Eye (tissue), 1 donor: ENCODE measurements at regions not wholly inside any gene's neighbourhood (a gene's known extent, or its start where the extent isn't known, plus 50 kb on each side); places are given as distances from the start of the nearest gene placed in this dataset.
"Not testable (repeated sequence)": the region's sequence is repeated elsewhere in the genome, so short reads cannot be mapped to it uniquely, and the experiment has no call there.

Experiments used
- DNase-seq: peaks from one replicate; pipeline ENCODE4 v3.0.0-alpha.2; 2015

DNA sequence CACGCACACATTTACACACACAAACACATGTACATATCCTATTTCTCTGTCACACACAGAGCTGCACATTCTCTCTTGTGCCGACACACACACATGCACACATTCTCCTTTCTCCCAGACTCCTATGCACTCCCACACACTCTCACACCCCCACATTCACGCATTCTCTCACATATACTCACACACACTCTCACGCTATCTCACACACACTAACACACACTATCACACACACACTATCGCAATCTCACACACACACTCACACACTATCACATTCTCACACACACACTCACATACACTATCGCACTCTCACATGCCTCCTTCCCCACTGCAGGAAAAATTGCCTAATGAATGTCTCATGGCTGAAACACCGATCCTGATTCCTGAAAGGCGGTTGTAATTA, 450.7 kb downstream of the AACS start:
- DNase-seq = no peak

DNA sequence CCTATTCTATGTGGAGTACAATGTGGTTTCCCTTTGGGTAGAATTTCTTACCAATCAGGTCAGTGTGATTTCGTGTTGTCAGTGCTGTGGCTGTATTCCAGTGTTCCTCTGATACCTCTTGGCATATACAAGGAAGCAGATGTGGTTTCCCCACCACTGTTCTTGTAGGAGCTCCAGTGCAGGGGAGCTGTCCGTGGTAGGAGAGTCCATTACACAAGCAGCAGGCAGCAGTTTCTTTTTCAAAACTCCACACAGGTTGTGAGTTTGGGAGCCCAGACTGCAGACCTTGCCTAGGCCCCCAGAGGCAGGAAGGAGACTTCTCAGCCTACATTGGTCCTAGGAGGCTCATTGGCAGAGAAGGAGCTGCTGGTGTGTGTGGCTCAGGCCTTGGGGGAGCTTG, 452.8 kb downstream of the AACS start:
- peak; percentile 67 for DNase-seq

DNA sequence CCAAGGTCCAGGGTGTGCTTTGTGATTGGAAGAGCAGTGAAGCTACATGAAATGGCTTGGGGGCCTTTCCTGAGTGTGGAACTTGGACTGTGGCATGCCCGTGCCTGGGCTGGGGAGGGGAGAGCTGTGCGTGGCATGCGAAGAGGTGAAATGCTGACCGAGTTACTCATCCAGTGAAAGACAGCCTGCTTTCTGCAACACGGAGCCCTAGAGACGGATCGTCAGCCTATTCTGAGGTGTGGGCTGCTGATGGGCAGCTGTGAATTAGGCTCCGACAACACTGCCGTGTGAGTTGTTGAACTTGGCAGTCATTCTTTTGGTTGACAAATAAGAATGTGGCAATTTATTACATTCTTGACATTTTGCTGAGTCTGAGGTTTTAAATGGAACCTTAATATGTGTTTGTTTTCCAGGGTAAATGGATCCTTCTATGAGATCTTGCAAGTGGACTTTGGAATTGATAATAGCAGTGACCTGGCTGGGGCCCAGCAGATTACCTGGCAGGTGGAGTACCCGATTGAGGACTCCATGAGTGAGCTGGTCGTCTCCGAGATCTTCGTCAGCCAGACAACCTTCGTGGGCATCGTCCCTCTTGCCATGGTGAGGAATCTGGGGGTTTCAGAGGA, 453.9 kb downstream of the AACS start:
- DNase-seq = no peak

DNA sequence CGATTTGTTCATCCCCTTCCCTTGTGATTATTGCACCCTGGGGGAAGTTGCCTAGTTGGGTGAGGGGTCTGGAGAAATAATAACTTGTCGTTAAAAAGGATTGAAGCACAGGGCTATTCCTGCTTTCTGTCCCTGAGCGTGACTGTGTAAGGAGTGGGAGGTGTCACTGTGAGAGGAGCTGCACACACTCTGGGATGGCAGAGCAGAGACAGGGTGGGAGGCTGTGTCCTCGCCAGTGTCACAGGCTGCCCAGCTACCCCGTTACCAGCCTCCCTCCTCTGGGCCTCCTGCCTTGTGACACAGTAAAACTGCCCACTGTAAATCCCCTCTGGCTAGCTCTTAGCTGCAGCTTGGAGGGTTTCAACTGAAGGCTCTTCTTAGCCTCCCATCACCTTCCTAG, 460.6 kb downstream of the AACS start:
- DNase-seq = no peak

DNA sequence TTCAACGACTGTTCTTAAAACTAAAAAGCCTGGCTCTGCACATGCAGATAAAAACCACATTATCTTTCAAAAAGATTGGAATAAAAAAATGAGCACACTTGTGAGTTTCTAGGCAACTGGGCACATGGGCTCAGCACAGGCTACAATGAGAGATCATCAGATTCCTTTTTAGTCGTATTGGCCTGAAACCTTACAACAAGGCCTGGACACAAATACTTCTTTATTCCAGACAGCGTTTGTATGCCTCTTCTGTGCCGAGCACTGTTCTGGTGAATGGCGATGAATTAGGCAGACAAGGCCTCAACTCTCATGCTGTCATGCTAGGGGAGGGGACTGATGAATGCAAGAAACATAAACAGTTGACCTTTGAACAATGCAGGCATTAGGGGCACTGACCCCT, 463.0 kb downstream of the AACS start:
- DNase-seq = no peak

DNA sequence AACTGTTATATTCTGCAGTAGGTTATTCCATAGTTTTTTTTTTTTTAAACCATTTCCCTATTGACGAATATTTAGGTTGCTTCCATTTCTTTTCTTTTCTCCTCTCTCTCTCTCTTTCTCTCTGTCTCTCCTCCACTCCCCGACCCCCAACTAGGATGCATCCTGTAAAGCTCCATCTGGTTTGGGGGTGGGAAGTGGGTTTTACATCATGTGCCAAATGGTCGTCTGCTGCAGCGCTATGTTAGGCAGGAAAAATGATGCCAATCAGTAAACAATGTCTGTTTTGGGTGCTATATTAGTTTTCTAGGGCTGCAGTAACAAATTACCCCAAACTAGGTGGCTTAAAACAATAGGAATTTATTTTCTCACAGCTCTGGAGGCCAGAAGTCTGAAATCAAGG, 465.0 kb downstream of the AACS start:
- no peak for DNase-seq

DNA sequence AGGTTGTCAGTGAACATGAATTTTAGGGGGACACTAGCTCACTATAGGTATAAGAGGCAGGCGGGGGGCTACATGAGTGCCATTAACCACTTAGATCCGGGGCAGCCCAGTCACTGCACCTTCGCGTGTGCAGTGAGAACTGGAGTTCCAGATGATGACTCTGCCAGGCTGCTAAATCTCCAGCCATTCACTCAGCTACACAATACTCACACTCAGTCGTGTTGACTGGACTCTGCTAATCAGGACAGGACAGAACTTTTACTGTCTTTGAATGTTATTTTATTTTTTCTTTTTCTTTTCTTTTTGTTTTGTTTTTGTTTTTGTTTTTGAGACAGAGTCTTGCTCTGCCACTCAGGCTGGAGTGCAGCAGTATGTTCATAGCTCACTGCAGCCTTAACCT, 465.6 kb downstream of the AACS start:
- DNase-seq = no peak

DNA sequence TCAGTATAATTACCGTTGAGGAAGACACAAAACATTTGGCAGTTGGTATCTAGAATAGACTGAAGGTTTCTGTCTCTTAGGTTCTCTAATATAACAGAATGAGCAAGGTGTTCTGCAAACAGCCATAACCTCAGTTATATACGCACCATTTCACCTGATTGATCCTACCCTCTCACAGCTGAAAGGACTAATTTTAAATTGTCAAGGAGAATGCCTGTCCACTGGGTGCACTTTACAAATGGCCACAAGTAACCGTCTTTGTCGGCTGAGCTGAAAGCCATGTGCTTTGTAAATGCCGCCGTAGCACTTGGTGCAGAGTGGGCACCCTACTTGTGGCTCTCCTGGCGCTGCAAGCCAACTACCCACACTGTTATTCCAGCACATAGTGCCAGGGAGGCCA, 466.3 kb downstream of the AACS start:
- peak; percentile 51 for DNase-seq

DNA sequence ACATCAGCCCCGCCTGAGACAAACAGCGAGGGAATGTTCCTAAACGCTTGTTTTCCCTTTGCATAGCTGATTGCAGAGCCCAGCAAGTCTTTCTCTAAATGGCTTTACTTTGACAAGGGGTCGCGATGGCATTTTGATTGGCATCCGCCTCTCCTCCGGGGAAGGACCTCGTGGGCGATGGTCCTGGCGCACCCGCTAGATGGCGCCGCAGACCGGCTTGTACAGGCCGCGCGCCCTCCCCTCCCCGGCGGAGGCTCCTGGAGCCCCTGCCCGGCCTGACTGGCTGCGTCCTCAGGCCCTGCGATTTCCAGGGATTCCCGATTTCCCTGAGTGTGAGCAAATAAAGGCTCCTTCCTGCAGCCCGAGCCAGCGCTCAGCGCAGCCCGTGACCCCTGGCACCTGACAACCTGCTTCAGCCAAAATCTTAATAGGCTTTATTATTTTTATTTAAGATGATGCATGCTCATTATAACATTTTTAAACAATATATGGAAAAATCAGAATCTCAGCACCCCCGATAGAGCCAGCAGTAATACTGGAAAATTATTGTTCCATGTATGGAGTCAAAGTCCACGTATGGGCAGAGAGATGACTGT, 468.3 kb downstream of the AACS start:
- peak; percentile 81 for DNase-seq

DNA sequence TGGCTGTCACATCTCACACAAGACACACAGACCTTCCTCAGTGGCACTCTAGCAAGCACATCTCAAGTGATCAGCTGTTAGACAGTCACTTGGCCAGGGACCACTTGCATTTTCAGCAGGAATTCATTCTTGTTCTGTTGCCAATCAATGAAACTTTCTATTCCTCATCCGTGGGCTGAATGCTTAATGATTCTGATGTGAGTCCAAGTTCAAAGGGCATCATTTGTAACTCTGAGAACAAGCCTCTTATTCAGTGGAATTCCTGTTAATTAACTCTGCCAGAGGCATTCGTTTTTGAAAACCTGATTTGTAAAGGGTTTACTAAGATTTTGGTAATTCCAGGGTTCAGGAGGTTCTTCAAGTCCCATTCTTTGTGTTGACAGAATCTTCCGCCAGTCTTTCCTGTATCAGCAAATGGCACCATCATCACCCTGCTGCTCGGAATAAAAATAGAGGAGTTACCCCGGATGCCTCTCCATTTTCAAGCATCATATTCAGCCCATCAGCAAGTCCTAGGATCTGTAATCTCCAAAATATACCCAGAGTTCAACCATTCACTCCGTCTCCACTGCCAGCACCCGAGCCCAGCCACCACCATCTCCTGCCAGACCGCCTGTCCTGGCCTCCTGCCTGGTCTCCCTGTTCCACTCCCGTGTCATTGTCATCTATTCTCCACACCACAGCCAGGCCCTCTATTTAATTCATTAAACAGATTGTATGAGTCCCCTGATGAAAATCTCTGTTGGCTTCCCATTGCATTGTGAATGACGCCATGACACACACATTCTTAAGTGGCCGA, 473.4 kb downstream of the AACS start:
- DNase-seq = no peak

DNA sequence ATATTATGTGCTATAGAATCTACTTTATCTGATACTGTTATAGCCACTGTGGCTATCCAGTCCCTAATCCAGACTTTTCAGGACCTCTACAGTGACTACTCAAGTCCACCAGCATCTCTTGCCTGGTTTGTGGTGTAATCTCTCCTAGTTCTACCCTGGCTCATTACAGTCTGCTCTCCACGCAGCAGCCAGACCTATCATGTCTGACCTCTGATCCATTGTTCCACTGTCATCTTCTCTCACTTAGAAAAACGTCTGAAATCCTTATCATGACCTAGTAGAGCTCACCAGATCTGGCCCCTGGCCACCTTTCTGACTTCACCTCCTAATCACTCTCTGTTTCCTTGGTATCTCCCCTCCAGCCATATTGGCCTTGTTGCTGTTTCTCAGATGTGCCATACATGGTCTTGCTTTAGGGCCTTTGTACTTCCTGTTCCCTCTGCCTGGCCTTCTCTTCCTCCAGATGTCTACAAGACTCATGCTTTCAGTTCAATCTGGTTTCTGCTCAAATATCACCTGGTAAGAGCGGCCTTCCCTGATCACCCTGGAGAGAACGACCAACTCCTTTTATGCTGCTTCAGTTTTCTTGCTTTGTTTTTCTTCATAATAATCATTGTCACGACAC, 475.5 kb downstream of the AACS start:
- no peak for DNase-seq

DNA sequence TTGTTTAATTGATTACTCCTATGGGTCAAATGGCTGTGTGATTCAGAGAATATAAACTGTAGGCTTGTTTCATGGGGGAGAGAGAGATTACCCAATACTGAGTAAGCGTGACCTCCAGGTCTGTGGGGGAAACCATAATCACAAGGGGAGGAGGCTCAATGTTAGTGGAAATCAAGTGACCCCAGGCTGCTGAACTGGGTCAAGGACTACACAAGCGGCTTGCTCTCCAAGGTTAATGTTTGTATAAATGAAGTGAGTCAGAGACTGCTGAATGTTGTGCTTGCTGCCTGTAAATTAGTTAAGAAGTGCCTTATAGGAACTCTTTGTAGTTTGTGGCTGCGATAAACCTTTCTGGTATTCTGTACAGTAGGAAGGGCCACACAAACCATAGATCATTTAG, 479.7 kb downstream of the AACS start:
- no peak for DNase-seq

DNA sequence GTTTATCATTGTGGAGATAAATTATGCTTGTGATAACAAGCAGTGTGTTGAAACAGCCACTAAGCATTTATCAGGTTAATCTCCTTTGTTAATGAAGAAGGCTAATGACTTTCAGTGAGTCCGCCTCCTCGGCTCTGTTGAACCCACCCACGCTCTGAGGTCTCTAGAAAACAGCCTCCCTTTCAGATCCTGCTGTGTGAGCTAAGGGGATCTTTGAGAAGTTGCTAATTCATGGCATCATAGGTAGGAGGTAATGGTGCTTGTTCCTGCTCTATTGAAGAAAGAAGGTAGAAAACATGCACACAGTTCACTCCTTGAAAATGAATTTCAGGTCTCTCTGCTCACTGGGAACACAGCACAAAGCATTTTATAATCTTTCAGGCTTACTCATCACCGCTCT, 483.9 kb downstream of the AACS start:
- DNase-seq = no peak

DNA sequence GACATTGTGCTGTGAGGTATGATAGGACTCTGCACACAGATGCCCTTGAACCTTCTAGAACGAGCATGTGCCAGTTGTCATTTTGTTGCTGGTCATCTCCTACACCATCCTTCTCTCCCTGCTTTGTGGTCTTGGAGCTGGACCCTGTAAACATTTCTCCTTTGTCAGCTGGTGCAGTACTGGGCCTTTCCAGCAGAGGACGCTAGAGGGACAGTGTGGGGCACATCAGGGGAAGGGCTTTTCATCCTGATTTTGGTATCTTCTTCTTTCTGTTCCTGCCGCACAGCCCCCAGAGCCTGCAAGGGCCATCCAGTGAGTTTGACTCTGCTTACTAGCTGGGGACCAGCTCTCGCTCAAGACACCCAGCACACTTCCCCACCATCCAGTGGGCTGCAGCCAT, 484.6 kb downstream of the AACS start:
- no peak for DNase-seq

DNA sequence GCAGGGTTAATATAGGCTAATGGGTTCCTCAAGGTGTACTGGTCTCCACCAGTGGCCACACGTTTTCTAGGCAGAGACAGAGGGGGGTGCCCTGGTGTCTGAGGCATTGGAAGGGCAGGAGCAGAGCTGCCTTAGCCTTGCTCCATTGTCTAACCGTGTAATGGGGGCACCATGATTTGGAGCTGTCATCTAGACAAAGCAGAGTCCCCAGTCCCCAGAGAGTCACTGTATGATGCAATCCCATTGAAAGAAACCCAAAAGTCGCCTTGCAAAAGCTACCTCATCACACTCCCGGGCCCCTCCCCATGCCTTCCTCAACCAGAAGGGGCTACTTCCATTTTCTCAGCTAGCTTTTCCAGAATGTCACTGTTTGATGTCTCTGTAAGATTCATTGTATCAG, 487.1 kb downstream of the AACS start:
- no peak for DNase-seq

DNA sequence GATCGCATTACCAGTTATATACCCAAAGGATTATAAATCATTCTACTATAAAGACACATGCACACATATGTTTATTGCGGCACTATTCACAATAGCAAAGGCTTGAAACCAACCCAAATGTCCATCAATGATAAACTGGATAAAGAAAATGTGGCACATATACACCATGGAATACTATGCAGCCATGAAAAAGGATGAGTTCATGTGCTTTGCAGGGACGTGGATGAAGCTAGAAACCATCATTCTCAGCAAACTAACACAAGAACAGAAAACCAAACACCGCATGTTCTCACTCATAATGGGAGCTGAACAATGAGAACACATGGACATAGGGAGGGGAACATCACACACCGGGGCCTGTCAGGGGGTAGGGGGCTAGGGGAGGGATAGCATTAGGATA, 495.8 kb downstream of the AACS start:
- DNase-seq = not testable (repeated sequence)

DNA sequence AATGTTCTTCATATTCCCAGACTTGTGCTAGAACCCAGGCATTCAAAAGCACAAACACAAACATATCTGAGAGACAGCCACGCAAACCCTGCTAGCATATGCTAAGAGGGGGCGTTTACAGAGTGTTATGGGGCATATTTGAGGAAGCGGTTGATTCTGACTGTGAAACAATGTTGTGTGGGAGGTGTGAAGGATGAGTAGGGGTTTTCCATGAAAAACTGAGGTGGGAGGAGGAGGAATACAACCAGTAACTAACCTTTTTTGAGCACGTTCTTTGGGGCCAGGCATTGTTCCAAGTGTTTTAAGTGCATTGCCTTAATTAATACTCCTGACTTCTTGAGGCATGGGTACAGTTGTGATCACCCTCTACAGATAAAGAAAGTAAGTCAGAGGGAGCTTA, 499.5 kb downstream of the AACS start:
- DNase-seq = no peak

DNA sequence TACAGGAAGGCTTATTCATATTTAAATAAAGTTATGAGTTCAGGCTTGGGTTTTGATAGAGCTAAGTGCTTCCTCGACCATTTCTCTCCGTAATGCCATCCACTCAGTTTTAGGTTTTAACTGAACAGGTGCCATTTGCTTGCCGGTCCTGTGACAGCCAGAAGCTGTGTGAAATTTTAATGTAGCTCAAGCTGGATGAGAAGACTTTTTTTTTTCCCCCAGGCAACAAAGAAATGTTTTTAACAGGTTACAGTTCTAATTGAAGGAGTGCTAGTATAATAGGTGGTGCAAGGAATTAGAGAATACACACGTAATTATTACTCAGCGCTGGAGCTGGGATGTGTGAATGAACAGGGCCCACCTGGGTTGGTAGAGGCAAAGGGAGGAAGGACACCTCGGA, 502.3 kb downstream of the AACS start:
- DNase-seq = no peak

DNA sequence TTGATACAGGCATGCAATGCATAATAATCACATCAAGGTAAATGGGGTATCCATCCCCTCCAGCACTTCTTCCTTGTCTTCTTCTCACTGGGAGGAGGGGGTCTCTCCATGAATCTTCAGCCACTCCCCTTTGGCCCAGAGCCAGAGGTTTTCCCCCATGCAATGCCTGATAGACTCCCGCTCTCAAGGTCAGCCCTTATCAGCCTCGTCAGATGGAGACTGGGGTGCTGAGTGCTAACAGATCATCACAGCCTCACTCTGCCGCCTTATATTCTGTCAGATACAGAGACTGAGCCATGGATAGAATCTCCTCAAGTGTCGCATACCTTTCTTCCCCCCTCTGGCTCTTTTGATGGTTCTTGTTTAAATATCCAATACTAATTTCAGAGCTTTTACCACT, 503.1 kb downstream of the AACS start:
- DNase-seq = no peak

DNA sequence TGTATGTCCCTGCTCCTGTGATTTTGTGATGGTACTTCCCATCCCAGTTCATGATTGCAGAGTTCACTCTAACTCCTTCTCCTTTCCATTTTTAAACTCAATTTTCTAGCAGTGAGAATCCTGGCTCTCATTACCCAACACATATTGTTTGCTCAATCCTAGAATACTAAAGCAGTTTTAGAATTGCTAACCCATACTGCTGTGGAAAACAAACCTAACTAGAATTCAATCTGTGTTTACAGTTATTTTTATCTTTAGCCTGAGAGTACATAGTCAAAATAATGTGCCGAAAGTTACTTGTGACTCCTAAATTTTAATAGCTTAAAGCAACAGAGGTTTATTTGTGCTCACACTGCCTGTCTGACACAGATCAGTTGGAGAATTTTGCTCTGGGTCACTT, 508.0 kb downstream of the AACS start:
- DNase-seq = no peak

DNA sequence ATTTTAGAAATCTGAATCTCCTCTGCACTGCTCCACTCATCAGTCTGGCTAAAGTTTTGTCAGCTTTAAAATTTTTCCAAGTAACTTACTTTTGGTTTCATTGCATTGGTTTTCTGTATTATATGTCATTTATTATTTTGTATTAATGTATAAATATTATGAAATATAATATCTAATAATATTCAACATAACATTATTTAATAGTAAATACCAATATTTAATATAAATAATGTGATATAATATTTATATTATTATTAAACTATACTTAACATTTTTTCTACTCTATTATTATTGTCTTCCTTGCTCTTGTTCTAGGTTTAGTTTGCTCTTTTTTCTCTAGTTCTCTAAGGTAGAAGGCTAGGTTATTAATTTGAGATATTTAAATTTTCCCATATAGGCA, 512.1 kb downstream of the AACS start:
- no peak for DNase-seq

DNA sequence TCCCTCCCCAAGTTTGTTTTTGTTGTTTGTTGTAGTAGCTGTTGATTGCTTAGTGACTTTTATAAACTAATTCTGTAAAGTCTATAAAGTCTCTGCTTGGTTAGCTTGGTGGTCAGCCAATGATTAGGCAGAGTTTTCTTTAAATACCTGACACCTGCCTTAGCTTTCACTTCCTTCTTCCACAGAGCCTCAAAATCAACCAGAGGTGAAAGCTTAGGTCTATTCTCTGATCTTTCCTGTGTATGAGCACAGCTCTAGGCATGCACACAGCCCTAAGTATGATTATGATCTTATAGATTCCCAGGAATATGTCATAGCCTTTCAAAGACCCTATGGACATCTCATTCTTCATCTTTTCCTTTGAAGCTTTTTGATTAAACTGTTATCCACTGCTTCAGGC, 514.7 kb downstream of the AACS start:
- no peak for DNase-seq

DNA sequence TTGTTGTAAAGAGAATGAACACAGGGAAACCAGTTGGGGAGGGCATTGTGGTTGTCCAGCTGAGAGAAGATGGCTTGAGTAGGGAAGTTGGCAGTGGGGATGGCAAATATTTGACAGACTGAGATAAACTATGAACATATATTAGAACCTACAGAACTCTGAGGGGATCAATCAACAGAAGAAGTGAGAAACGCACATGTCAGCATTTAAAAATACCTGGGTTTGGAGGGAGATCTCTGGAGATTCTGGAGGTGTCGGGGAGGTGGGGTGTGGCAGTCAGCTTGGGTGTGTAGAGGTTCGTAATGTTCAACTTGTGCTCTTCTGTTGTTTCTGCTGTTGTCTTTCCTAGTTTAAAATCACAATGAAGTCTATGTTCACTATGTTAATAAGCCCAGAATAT, 517.8 kb downstream of the AACS start:
- DNase-seq = no peak

DNA sequence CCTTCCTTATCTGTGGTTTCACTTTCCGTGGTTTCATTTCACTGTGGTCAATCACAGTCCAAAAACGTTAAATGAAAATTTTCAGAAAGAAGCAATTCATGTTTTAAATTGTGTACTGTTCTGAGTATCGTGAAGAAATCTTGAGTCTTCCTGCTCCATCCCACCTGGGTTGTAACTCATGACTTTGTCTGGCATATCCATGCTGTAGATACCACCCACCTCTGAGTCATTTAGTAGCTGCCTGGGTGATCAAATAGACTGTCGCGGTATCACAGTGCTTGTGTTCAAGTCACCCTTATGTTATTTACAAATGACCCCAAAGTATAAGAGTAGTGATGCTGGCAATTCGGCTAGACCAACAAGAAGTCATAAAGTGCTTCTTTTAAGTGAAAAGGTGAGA, 521.2 kb downstream of the AACS start:
- no peak for DNase-seq
